Thoracic aorta (tissue), 2 donors: ENCODE measurements at regions not wholly inside any gene's neighbourhood (a gene's known extent, or its start where the extent isn't known, plus 50 kb on each side); places are given as distances from the start of the nearest gene placed in this dataset.

Experiments
- ATAC-seq: fragments of 150-250 bp; one replicate; pipeline ENCODE4 v1.8.0; 2017; ENCODE audit warnings: low read depth; ENCODE audit not compliant: insufficient number of reproducible peaks, low FRiP score
- DNase-seq: peaks from one replicate; pipeline ENCODE4 v3.0.0-alpha.2; 2020; ENCODE audit warnings: low spot score
- H3K27ac ChIP-seq, 2 donors: fragments of 200-600 bp; sonication (generic); 1 replicate in 1 of 2; 2 replicates in 1 of 2; pipeline ENCODE4 v1.5.1; 2016; ENCODE audit warnings: mild to moderate bottlenecking in 2 of 2, moderate library complexity in 2 of 2
- H3K27me3 ChIP-seq: fragments of 200-600 bp; sonication (generic); replicated peaks from 2 replicates; pipeline ENCODE4 v1.6.0; 2016; ENCODE audit warnings: mild to moderate bottlenecking; ENCODE audit not compliant: insufficient read depth
- H3K36me3 ChIP-seq: fragments of 200-600 bp; sonication (generic); one replicate; pipeline ENCODE4 v1.5.1; 2016
- H3K4me1 ChIP-seq, 2 donors: fragments of 200-600 bp; sonication (generic); 1 replicate in 1 of 2; 2 replicates in 1 of 2; pipeline versions ENCODE4 v1.5.1 to v1.6.0; 2016; ENCODE audit warnings: low read depth in 2 of 2, mild to moderate bottlenecking in 1 of 2; ENCODE audit not compliant: control insufficient read depth in 1 of 2
- H3K4me3 ChIP-seq: fragments of 200-600 bp; sonication (generic); 2 replicates; pipeline ENCODE4 v1.5.1; 2016; ENCODE audit warnings: mild to moderate bottlenecking
- H3K9me3 ChIP-seq: fragments of 200-600 bp; sonication (generic); 2 replicates; pipeline ENCODE4 v1.5.1; 2016
- CTCF ChIP-seq: fragments of 200-600 bp; sonication (generic); IDR thresholded peaks from one replicate; pipeline ENCODE4 v1.5.1; 2019; ENCODE audit warnings: antibody characterized with exemption

DNA sequence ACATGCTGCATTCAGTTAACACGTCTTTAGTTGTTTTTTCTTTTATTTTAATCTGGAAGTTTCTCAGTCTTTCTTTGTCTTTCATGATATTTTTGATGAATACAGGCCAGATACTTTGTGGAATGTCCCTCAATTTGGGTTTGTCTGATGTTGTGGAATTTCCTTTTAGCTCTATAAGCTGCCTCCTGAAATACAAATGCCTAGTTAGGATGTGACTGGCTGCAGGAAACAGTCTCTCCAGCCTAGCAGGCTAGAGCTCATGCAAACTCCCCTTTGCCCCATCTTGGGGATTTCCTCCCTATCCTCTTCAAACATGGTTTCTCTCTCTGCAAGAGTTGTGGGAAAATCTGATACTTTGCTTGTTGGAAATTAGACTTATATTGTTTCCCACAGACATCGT lies 89.3 kb upstream of the JAG1 start:
- Histone ChIP-seq H3K27me3 (no peaks in the 10 kb centered on the region), H3K27ac (peak overlapping the region in 1 of 2 donors; percentile 20), H3K4me3 (no peak overlapping the region), H3K4me1 (peaks cover 3 to 31% of the 10 kb centered on the region in 2 donors), H3K36me3 (no peaks in the 10 kb centered on the region), H3K9me3 (no peaks in the 10 kb centered on the region)
- TF ChIP-seq CTCF, result no peak
- ATAC-seq (no peak), DNase-seq (no peak)

- H3K9me3 ChIP-seq, result no peaks in the 10 kb centered on the region
- ATAC-seq (no peak), DNase-seq (no peak)
- H3K4me3 ChIP-seq, result no peak overlapping the region
- no peak overlapping the region for H3K27ac ChIP-seq
- TF ChIP-seq CTCF, result no peak
- no peaks in the 10 kb centered on the region for H3K36me3 ChIP-seq
- H3K4me1 ChIP-seq, result no peaks in the 10 kb centered on the region
- H3K27me3 ChIP-seq, result no peaks in the 10 kb centered on the region
Measured at GRCh38 chr20:10769700-10770099, 95.9 kb upstream of the JAG1 start.

DNA sequence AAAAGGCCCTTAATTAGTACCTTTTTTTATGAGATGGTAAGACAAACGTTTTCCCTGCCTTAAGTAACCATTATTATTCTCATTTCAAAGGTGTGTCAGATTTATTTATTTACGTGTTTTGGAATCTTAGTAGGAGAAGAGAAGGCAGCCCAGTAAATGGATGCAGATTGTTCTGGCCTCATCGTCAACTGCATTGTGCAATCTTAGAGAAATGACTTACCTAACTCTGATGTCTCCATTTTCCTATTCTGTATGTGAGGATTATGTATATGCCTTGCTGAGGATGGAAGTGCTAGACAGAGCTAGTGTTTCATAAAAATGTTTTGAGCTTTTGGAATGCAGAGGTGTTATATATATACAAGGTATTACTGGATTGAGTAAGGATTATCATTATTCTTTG lies 97.0 kb upstream of the JAG1 start:
- ATAC-seq (no peak), DNase-seq (no peak)
- Histone ChIP-seq H3K4me3 (no peak overlapping the region), H3K36me3 (no peaks in the 10 kb centered on the region), H3K9me3 (no peaks in the 10 kb centered on the region), H3K27me3 (no peaks in the 10 kb centered on the region), H3K27ac (no peak overlapping the region), H3K4me1 (no peaks in the 10 kb centered on the region)
- no peak for TF ChIP-seq CTCF

DNA sequence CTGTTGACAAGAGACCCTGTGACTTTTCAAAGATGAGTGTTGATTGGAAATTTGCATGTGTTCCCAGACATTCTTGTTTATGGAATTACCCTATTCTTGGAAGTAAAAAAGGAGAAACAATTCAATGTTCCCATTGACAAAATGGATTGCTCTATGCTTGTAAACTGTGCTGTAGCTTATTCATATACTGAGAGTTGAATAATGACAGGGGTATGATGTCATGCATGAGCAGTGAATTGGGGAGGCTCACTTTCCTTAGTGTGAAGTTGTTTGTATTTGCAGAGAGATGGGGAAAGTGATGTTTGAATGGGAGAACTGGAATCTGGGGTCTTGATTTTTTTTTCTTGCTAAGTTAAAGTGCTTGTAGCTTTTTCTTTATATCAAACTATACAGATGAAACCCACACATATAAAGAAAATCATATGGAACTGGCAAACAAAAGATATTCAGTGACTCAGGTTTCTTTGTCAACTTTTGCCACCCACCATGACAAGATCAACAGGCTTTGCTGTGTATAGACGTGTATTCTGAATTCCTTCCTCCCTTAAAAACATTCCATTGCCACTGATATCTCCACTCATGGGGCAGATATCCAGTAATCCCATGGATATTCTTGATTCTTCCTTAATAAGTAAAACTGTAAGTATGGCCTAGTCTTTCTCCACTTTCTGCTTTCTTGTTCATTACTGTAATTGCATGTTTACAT lies 97.8 kb upstream of the JAG1 start:
- H3K4me1 ChIP-seq, result no peaks in the 10 kb centered on the region
- no peaks in the 10 kb centered on the region for H3K27me3 ChIP-seq
- H3K27ac ChIP-seq, result no peak overlapping the region
- DNase-seq (no peak), ATAC-seq (no peak)
- H3K9me3 ChIP-seq, result no peaks in the 10 kb centered on the region
- no peak for TF ChIP-seq CTCF
- no peak overlapping the region for H3K4me3 ChIP-seq
- H3K36me3 ChIP-seq, result no peaks in the 10 kb centered on the region

DNA sequence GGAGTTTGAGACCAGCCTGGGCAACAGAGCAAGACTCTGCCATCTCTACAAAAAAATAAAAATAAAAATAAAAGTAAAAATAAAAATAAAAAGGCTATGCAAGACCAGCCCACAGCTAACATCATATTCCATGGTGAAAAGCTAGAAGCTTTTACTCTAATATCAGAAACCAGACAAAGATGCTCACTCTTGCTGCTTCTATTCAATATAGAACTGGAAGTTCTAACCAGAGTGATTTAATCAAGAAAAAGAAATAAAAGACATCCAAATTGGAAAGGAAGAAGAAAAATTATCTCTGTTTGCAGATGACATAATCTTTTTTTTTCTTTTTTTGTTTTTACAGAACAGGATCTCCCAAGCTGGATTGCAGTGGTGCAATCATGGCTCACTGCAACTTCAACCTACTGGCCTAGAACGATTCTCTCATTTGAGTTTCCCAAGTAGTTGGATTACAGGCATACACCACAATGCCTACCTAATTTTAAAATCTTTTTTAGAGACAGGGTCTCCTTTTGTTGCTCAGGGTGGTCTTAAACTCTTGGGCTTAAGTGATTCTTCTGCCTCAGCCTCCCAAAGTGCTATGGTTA lies 100.7 kb upstream of the JAG1 start:
- H3K27me3 ChIP-seq, result no peaks in the 10 kb centered on the region
- ATAC-seq, result no peak

More for the DNA sequence above, 100.7 kb upstream of the JAG1 start:
- no peak overlapping the region for H3K27ac ChIP-seq
- no peak for DNase-seq
- no peak overlapping the region for H3K4me3 ChIP-seq
- no peaks in the 10 kb centered on the region for H3K9me3 ChIP-seq
- no peaks in the 10 kb centered on the region for H3K4me1 ChIP-seq
- H3K36me3 ChIP-seq, result no peaks in the 10 kb centered on the region
- TF ChIP-seq CTCF, result no peak
